Smooth muscle cell (in vitro differentiated cells): ENCODE measurements at regions not wholly inside any gene's neighbourhood (a gene's known extent, or its start where the extent isn't known, plus 50 kb on each side); places are given as distances from the start of the nearest gene placed in this dataset.

Experiments used
- DNase-seq: peaks from one replicate; lab custom pipeline; 2025; ENCODE audit not compliant: unreplicated experiment; lab: John Stamatoyannopoulos, UW
- H2AFZ ChIP-seq: fragments of 200-600 bp; sonication (generic); 2 replicates; pipeline ENCODE4 v1.6.0; 2016; ENCODE audit warnings: antibody characterized with exemption, low read depth, mild to moderate bottlenecking
- H3F3A ChIP-seq: fragments of 200-600 bp; sonication (generic); 2 replicates; pipeline ENCODE4 v1.6.0; 2017; ENCODE audit warnings: antibody characterized with exemption, low read depth
- H3K27ac ChIP-seq: fragments of 200-600 bp; sonication (generic); 2 replicates; pipeline ENCODE4 v1.5.1; 2016; ENCODE audit warnings: low read depth, mild to moderate bottlenecking
- H3K27me3 ChIP-seq: fragments of 200-600 bp; sonication (generic); 2 replicates; pipeline ENCODE4 v1.6.1; 2016; ENCODE audit warnings: low read depth, mild to moderate bottlenecking
- H3K36me3 ChIP-seq: fragments of 200-600 bp; sonication (generic); 2 replicates; pipeline ENCODE4 v1.5.1; 2016; ENCODE audit warnings: low read depth
- H3K4me1 ChIP-seq: fragments of 200-600 bp; sonication (generic); 2 replicates; pipeline ENCODE4 v1.5.1; 2016; ENCODE audit warnings: low read depth
- H3K4me2 ChIP-seq: fragments of 200-600 bp; sonication (generic); 2 replicates; pipeline ENCODE4 v1.6.0; 2016; ENCODE audit warnings: mild to moderate bottlenecking
- H3K4me3 ChIP-seq: fragments of 200-600 bp; sonication (generic); 2 replicates; pipeline ENCODE4 v1.5.1; 2016; ENCODE audit warnings: mild to moderate bottlenecking
- H3K79me2 ChIP-seq: fragments of 200-600 bp; sonication (generic); 2 replicates; pipeline ENCODE4 v1.6.0; 2016; ENCODE audit warnings: low read depth, mild to moderate bottlenecking
- H3K9ac ChIP-seq: fragments of 200-600 bp; sonication (generic); 2 replicates; pipeline ENCODE4 v1.6.0; 2016; ENCODE audit warnings: low read depth
- H3K9me3 ChIP-seq: fragments of 200-600 bp; sonication (generic); replicated peaks from 2 replicates; pipeline ENCODE4 v1.5.1; 2016; ENCODE audit warnings: low read depth
- H4K20me1 ChIP-seq: fragments of 200-600 bp; sonication (generic); 2 replicates; pipeline ENCODE4 v1.6.0; 2016; ENCODE audit warnings: low read depth
- WGBS: methylation state at CpG from one replicate; pipeline ENCODE4 v1.1.7; 2016; ENCODE audit warnings: low lambda C conversion rate; 5-methylcytosine and 5-hydroxymethylcytosine counted together
- TF ChIP-seq, protein P1 (sequence below): fragments of 200-600 bp; sonication (generic); IDR thresholded peaks from 2 replicates; pipeline ENCODE4 v1.5.1; 2017; ENCODE audit warnings: borderline replicate concordance, mild to moderate bottlenecking, antibody characterized with exemption; ENCODE audit not compliant: insufficient read depth, poor library complexity, severe bottlenecking

DNA sequence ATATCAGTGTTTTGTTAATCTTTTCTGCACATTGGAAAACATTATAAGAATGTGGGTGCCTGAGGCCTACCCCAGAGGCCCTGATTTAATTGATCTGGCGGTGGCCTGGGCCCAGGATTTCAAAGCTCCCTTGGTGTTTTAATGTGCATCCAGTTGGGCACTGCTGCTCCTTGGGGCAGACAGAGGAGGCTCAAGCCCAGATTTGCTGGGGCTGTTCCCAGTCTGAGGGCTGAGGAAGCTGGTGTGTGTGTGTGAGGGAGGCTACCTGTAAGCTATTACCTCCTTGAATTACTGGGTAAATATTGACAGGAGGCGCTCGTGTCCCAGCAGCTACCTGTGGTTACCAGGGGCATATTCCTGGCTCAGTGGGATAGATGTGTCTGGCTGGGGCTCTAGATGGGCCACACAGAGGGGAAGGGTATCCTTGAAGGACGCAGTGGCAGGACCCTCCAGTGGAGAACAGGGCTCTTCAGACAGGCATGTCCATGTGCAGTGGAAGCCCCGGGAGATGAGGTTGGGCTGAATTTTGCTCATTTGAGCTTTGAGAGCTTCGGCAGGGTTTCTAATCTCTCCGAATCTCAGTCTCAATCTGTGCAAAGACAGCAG, 975.4 kb upstream of the ZNF722 start:
- Histone ChIP-seq H4K20me1 (no peaks in the 10 kb centered on the region), H3K27ac (no peak overlapping the region), H3K9ac (no peak overlapping the region), H3K27me3 (no peaks in the 10 kb centered on the region), H3K4me1 (no peaks in the 10 kb centered on the region), H3F3A (no peaks in the 10 kb centered on the region), H3K36me3 (no peaks in the 10 kb centered on the region), H3K4me2 (no peak overlapping the region), H2AFZ (no peak overlapping the region), H3K9me3 (peaks cover 50% of the 10 kb centered on the region), H3K79me2 (no peaks in the 10 kb centered on the region), H3K4me3 (no peak overlapping the region)
- 72% methylated on average over 7 of the region's 7 CpGs for WGBS
- TF ChIP-seq, protein P1, sequence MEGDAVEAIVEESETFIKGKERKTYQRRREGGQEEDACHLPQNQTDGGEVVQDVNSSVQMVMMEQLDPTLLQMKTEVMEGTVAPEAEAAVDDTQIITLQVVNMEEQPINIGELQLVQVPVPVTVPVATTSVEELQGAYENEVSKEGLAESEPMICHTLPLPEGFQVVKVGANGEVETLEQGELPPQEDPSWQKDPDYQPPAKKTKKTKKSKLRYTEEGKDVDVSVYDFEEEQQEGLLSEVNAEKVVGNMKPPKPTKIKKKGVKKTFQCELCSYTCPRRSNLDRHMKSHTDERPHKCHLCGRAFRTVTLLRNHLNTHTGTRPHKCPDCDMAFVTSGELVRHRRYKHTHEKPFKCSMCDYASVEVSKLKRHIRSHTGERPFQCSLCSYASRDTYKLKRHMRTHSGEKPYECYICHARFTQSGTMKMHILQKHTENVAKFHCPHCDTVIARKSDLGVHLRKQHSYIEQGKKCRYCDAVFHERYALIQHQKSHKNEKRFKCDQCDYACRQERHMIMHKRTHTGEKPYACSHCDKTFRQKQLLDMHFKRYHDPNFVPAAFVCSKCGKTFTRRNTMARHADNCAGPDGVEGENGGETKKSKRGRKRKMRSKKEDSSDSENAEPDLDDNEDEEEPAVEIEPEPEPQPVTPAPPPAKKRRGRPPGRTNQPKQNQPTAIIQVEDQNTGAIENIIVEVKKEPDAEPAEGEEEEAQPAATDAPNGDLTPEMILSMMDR, result no peak
- no peak for DNase-seq

DNA sequence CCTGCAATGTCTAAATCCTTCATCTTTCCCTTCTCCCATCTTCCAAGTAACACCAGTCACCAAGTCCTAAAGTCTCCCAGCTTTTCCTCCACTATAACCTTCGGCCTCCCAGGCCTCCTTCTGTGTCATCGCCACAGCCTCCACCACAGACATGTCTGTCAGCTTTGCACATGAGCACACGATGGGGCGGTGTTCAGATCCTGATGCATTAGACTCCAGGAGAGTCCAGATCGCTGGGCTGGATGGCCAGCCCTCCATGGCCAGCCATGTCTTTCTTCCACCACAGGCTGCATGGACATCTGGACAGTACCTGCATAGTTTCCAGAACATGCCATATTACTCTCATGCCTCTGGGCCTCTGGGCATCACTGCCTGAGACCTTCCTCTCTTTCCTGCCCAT, 974.2 kb upstream of the ZNF722 start:
- H4K20me1 ChIP-seq, result no peaks in the 10 kb centered on the region
- H3K4me3 ChIP-seq, result no peak overlapping the region
- no peak overlapping the region for H3K9ac ChIP-seq
- no peaks in the 10 kb centered on the region for H3K27me3 ChIP-seq
- 67% methylated on average over 5 of the region's 5 CpGs for WGBS
- no peaks in the 10 kb centered on the region for H3K4me1 ChIP-seq
- H3K36me3 ChIP-seq, result no peaks in the 10 kb centered on the region
- H2AFZ ChIP-seq, result no peak overlapping the region
- no peak overlapping the region for H3K27ac ChIP-seq
- H3K4me2 ChIP-seq, result no peak overlapping the region
- no peak for DNase-seq
- TF ChIP-seq, protein P1, result no peak
- no peaks in the 10 kb centered on the region for H3K79me2 ChIP-seq
- H3K9me3 ChIP-seq, result peaks cover 50% of the 10 kb centered on the region
- H3F3A ChIP-seq, result no peaks in the 10 kb centered on the region

DNA sequence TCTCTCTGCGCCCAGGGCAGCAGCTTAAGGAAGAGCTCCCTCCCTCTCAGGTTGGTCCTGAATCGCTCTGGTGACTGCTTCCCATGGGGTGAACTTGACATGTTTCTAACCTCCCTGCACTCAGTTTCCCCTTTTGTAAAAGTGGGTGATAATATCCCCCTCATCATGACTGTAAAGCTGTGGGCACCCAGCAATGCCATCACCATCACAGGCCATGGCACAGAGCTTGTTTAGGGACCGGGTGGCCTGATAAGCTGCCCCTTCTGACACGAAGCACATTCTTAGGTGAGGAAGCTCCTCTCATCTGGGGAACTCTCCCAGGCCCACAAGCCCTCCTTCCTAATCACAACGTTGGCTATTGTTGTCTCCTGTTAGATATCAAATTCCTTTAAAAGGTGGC, 972.8 kb upstream of the ZNF722 start:
- Histone ChIP-seq H3K9ac (no peak overlapping the region), H3K36me3 (no peaks in the 10 kb centered on the region), H3K27me3 (no peaks in the 10 kb centered on the region), H4K20me1 (no peaks in the 10 kb centered on the region), H3K4me1 (no peaks in the 10 kb centered on the region), H3K27ac (no peak overlapping the region), H3K9me3 (peaks cover 42% of the 10 kb centered on the region), H3K79me2 (no peaks in the 10 kb centered on the region), H3K4me3 (no peak overlapping the region), H2AFZ (no peak overlapping the region), H3F3A (no peaks in the 10 kb centered on the region), H3K4me2 (no peak overlapping the region)
- DNase-seq, result no peak
- TF ChIP-seq, protein P1, result no peak
- 69% methylated on average over 5 of the region's 5 CpGs for WGBS

DNA sequence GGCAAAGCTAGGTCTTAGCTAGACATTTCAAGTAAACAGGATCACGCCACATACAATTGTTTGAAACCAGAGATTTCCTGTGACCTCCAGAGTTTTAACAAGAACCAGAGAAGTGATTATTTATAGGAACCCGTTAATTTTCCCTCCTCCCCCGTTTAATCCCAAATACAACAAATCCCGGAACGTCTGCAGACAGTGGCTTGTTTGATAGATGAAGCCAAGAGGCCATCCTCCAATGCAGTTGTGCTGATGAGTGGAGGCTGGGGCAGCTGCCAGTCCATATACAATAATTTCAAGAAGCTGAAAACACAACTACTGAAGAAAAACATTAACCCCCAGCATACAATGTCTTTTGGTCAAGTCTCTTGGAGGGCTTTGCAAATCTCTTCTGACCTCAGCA, 971.6 kb upstream of the ZNF722 start:
- no peak for DNase-seq
- TF ChIP-seq, protein P1, result no peak
- WGBS, result 77% methylated on average over 5 of the region's 5 CpGs
- no peaks in the 10 kb centered on the region for H3K36me3 ChIP-seq
- H3K4me3 ChIP-seq, result no peak overlapping the region
- no peaks in the 10 kb centered on the region for H3K79me2 ChIP-seq
- H3K4me1 ChIP-seq, result no peaks in the 10 kb centered on the region
- no peak overlapping the region for H3K9ac ChIP-seq
- H3F3A ChIP-seq, result no peaks in the 10 kb centered on the region
- no peaks in the 10 kb centered on the region for H4K20me1 ChIP-seq
- no peaks in the 10 kb centered on the region for H3K27me3 ChIP-seq
- peaks cover 38% of the 10 kb centered on the region for H3K9me3 ChIP-seq
- no peak overlapping the region for H2AFZ ChIP-seq
- H3K27ac ChIP-seq, result no peak overlapping the region
- no peak overlapping the region for H3K4me2 ChIP-seq
